ENCODE measurements at regions not wholly inside any gene's neighbourhood (a gene's known extent, or its start where the extent isn't known, plus 50 kb on each side); places are given as distances from the start of the nearest gene placed in this dataset.

DNA sequence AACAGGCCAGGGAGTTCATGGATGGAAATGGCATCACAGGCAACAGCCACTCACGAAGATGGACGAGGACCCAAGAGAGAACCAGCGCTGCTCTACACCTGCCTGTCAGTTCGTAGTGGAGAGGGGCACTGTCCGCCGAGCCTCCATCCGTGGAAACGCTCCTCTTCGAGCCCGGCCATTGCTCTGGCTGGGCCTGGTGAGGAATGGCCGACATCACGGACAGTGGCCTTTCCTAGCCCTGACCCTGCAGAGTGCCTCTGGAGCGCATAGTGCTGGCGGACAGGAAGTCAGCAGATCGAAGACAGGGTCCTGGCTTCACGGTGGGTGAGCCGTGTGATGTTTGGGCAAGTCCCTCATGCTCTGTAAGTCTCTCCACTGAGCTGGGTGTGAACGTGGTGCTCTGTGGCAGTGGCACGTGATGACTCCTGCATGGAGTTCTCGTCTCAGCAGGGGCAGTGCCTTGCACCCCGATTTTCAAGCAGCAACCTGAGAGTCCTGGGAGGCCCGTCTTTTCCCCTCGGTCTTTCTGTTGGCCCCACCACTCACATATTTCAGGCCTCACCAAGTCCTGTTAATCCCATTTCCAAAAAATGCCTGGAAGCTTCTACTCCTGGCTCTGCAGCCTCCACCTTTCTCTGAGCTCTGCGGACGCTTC lies 214.4 kb downstream of the ERMARD start:
- no peak for DNase-seq (ENCODE audit: low spot score)

- no peak for DNase-seq (ENCODE audit: low spot score)
Observed at GRCh38 chr6:169965239-169965638, 213.8 kb downstream of the ERMARD start.

- DNase-seq (ENCODE audit: low spot score): no peak
Observed at GRCh38 chr6:169964486-169965180, 213.2 kb downstream of the ERMARD start.

DNA sequence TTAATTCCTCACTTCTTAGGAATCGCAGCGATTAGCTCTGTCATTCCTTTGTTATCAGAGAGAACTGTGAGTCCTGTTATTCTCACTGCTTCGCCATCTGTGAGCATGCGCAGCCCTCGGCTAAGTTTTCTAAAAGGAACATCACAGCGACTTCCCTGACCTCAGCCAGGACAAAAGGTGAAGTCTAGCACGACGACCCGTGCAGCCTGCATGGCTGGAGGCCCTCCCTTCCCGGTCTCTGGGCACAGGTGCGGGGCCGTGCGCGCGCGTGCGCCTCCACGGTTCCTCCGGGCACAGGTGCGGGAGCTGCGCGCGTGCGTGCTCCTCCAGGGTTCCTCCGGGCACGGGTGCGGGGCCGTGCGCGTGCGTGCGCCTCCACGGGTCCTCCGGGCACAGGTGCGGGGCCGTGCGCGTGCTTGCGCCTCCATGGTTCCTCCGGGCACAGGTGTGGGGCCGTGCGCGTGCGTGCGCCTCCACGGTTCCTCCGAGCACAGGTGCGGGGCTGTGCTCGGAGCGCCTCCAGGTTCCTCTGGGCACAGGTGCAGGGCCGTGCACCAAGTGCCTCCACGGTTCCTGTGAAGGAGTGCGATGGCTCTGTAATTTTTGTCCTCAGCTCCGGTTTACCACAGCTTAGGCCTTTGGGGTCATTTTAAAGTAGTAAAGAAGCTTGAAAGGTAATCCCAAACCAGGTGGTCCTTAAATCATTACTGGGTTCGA lies 212.3 kb downstream of the ERMARD start:
- no peak for DNase-seq (ENCODE audit: low spot score)

GRCh38 chr6:169962604-169963469 lies 211.4 kb downstream of the ERMARD start:
- DNase-seq (ENCODE audit: low spot score): no peak

DNA sequence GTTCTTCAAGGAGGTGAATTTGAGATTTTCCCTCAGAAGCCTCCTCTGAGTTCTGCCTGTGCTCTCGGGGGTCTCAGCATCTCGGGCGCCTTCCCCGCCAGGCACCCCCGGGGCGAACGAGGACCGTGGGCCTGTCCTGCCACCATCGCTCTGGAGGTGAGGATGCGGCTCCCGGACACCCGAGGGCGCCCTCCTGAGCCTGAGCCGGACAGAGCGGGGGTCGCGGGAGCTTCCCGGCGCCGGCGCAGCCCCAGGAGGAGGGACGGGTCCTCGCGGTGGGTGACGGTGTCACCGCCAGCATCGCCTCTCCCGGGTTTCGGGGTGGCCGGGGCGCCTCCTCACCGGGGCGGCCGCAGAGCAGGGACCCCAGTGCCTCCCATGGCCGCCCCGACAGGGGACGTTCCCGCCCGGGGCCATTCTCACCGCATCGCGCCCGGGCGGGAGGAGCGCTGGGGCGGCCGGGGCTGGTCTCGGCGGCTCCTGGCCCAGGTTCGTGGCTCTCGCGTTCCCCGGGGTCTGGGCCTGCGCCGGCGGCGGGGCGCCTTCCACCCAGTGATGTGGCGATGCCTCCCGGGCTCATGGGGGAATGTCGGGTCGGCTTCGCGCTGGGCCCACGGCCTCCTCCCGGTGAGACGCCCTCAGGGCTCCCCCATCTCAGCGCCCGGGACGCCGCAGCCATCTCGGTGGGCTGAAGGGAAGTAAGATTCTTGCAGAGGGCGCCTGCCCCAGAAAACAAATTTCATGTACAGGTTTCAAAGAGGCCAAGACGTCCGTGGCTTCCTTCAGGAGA lies 210.5 kb downstream of the ERMARD start:
- DNase-seq (ENCODE audit: low spot score): no peak

DNA sequence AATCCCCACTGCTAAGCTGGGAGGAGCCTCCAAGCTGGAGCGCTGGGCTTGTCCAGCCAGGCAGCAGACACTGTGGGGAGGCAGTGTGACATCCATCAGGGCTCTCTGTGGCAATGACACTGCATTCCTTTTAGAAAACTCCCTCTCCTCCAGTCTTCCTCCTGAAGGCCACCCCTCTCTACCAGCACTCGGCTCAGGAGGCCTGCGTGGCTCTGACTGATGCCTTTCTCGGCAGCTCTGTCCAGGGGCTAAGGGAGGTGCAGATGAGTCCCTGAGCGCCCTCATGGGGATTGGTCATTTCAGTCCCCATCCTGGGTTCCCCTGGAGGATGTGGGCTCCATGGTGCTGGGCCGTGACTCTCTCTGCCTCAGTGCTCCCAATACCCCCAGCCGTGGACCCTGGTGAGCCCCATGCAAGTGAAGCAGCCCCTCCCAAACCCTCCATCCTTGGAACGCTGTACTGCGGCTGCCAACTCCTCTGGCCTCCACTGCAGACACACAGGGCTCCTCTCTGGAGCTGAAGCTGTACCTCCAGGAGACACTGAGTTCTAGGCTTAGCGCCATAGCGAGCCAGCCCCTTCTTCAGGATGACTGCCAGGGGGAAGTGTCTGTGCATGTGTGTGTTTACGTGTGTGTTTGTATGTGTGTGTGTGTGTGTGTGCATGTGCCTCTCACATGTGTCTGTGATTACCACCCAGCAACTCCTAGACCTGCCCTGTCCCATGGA lies 209.6 kb downstream of the ERMARD start:
- no peak for DNase-seq (ENCODE audit: low spot score)

GRCh38 chr6:169960521-169960885 lies 209.1 kb downstream of the ERMARD start:
- DNase-seq (ENCODE audit: low spot score): no peak

GRCh38 chr6:169960003-169960344 lies 208.6 kb downstream of the ERMARD start:
- DNase-seq (ENCODE audit: low spot score): no peak

GRCh38 chr6:169959136-169960002 lies 207.9 kb downstream of the ERMARD start:
- no peak for DNase-seq (ENCODE audit: low spot score)

DNA sequence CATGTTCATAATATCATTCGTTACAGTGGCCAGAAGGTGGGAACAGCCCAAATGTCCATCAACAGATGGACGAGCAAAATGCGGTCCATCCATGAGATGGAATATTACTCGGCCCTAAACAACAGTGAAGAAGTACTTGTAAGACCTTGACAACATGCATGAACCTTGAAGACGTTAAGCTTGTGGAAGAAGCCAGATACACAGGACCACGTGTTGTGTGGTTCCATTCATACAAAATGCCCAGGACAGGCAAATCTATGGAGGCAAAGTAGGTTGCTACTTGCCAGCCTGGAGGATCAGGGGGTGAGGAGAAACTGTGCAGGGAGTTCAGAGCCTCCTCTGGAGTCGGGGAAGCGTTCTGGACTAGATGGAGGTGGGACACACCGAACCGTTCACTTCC lies 207.1 kb downstream of the ERMARD start:
- DNase-seq (ENCODE audit: low spot score): no peak

GRCh38 chr6:169957351-169957963 lies 206.0 kb downstream of the ERMARD start:
- no peak for DNase-seq (ENCODE audit: low spot score)

- no peak for DNase-seq (ENCODE audit: low spot score)
Observed at GRCh38 chr6:169956580-169956979, 205.2 kb downstream of the ERMARD start.

- DNase-seq (ENCODE audit: low spot score): no peak
Observed at GRCh38 chr6:169955731-169956437, 204.5 kb downstream of the ERMARD start.

DNA sequence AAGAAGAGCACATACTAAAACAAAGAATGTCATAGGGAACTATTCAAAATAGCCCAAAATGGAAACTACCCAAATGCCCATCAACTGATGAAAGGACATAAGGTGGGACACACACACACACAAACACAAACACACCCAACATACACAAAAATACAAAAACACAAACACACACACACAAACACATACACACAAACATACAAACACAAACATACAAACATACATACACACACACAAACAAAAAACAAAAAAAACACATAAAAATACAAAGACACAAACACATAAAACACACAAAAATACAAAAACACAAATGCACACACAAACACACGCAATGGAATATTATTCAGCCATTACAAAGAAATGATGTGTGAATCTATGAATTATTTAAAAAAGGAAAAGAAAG lies 203.6 kb downstream of the ERMARD start:
- DNase-seq (ENCODE audit: low spot score): no peak

GRCh38 chr6:169953686-169954085 lies 202.3 kb downstream of the ERMARD start:
- DNase-seq (ENCODE audit: low spot score): no peak

DNA sequence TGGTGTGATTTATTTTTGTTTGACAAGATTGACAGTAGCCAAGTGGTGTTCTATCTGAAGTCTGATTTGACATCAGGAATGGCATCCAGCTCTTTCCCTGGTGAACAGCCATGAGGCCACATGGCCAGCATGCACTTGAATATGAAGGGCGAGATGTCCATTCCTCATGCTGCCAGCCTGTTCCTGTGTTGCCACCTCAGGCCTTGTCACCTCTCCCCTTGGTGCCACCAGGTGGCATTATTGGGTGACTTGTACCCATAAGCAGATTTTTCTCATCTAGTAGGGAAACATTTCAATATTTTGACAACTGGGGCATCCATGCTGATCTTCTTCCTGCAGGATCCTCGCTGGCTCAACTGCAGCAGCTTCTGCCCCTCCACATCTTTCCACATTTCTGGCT lies 199.1 kb downstream of the ERMARD start:
- no peak for DNase-seq (ENCODE audit: low spot score)

GRCh38 chr6:169949511-169950097 lies 198.2 kb downstream of the ERMARD start:
- no peak for DNase-seq (ENCODE audit: low spot score)
